Ishikawa (cell line): ENCODE measurements at regions not wholly inside any gene's neighbourhood (a gene's known extent, or its start where the extent isn't known, plus 50 kb on each side); places are given as distances from the start of the nearest gene placed in this dataset.

Experiments used
- CEBPB ChIP-seq: IDR thresholded peaks from 2 replicates; pipeline ENCODE4 v1.6.1; 2012
- CREB1 ChIP-seq: IDR thresholded peaks from 2 replicates; pipeline ENCODE4 v1.6.1; 2012; ENCODE audit warnings: low read depth
- EGR1 ChIP-seq: IDR thresholded peaks from 2 replicates; pipeline ENCODE4 v1.6.1; 2012
- EP300 ChIP-seq: IDR thresholded peaks from 2 replicates; pipeline ENCODE4 v1.6.1; 2012; ENCODE audit warnings: borderline replicate concordance
- FOXM1 ChIP-seq: IDR thresholded peaks from 2 replicates; pipeline ENCODE4 v1.6.1; 2012; ENCODE audit warnings: low read depth, borderline replicate concordance
- MAX ChIP-seq: IDR thresholded peaks from 2 replicates; pipeline ENCODE4 v1.6.1; 2012
- NFIC ChIP-seq: IDR thresholded peaks from 2 replicates; pipeline ENCODE4 v1.6.1; 2012
- RAD21 ChIP-seq: IDR thresholded peaks from 2 replicates; pipeline ENCODE4 v1.6.1; 2012; ENCODE audit warnings: low read depth
- REST ChIP-seq: IDR thresholded peaks from 2 replicates; pipeline ENCODE4 v1.6.1; 2012; ENCODE audit warnings: low read depth, mild to moderate bottlenecking
- TAF1 ChIP-seq: IDR thresholded peaks from 2 replicates; pipeline ENCODE4 v1.6.1; 2012; ENCODE audit warnings: low read depth, mild to moderate bottlenecking
- TCF12 ChIP-seq: IDR thresholded peaks from 2 replicates; pipeline ENCODE4 v1.6.1; 2012; ENCODE audit warnings: low read depth
- TEAD4 ChIP-seq: IDR thresholded peaks from 2 replicates; pipeline ENCODE4 v1.6.1; 2012
- USF1 ChIP-seq: IDR thresholded peaks from 2 replicates; pipeline ENCODE4 v1.6.1; 2012
- YY1 ChIP-seq: IDR thresholded peaks from 2 replicates; pipeline ENCODE4 v1.6.1; 2012; ENCODE audit warnings: low read depth
- ZBTB7A ChIP-seq: IDR thresholded peaks from 2 replicates; pipeline ENCODE4 v1.6.1; 2012; ENCODE audit warnings: low read depth

- TF ChIP-seq TCF12 (no peak), YY1 (no peak), MAX (no peak), TAF1 (no peak), EP300 (no peak), FOXM1 (no peak), NFIC (no peak), CEBPB (no peak), TEAD4 (no peak)
These were observed 668.0 kb upstream of the RIOK2 start for GRCh38 chr5:97851036-97851435.

GRCh38 chr5:97854871-97855762, 672.1 kb upstream of the RIOK2 start:
- TF ChIP-seq ZBTB7A (no peak), YY1 (no peak), TEAD4 (no peak), EP300 (no peak), CEBPB (no peak), CREB1 (no peak), USF1 (no peak), REST (no peak), FOXM1 (no peak), MAX (no peak)

- TF ChIP-seq MAX: no peak
- TF ChIP-seq YY1: no peak
These were observed 691.4 kb upstream of the RIOK2 start for GRCh38 chr5:97874491-97874890.

GRCh38 chr5:97876272-97876671, 693.2 kb upstream of the RIOK2 start:
- TF ChIP-seq CEBPB: no peak
- no peak for TF ChIP-seq TCF12
- TF ChIP-seq EGR1: no peak

- TF ChIP-seq RAD21 (no peak), EP300 (no peak), EGR1 (no peak), FOXM1 (no peak), TEAD4 (no peak), CREB1 (no peak), TAF1 (no peak), YY1 (no peak), NFIC (no peak), CEBPB (no peak), USF1 (no peak), TCF12 (no peak), ZBTB7A (no peak), MAX (no peak), REST (no peak)
These were observed 694.5 kb upstream of the RIOK2 start for GRCh38 chr5:97877588-97877987.

GRCh38 chr5:97888439-97888838, 705.4 kb upstream of the RIOK2 start:
- TF ChIP-seq EP300: no peak
- TF ChIP-seq NFIC: no peak
- no peak for TF ChIP-seq EGR1
- TF ChIP-seq MAX: no peak
- TF ChIP-seq RAD21: no peak
- no peak for TF ChIP-seq ZBTB7A
- TF ChIP-seq TCF12: no peak
- TF ChIP-seq TEAD4: no peak
- no peak for TF ChIP-seq YY1
- no peak for TF ChIP-seq CEBPB
- no peak for TF ChIP-seq TAF1
- no peak for TF ChIP-seq REST
- TF ChIP-seq USF1: no peak
- no peak for TF ChIP-seq CREB1
- no peak for TF ChIP-seq FOXM1
